Osteoblast (primary cell): ENCODE measurements at regions not wholly inside any gene's neighbourhood (a gene's known extent, or its start where the extent isn't known, plus 50 kb on each side); places are given as distances from the start of the nearest gene placed in this dataset.
A peak's percentile ranks its signal among the peaks of the same experiment; 100 is the strongest.

ENCODE experiments used
- DNase-seq: peaks from one replicate; pipeline ENCODE4 v3.0.0; 2011; ENCODE audit warnings: low spot score, mixed read lengths; ENCODE audit not compliant: insufficient read length; ENCODE audit errors: missing footprints
- H2AFZ ChIP-seq: 2 replicates; pipeline ENCODE4 v1.6.0; 2011; ENCODE audit warnings: mild to moderate bottlenecking, low read length
- H3K27ac ChIP-seq: 2 replicates; pipeline ENCODE4 v1.5.1; 2011; ENCODE audit warnings: mild to moderate bottlenecking, low read depth, low read length, moderate library complexity
- H3K27me3 ChIP-seq: 2 replicates; pipeline ENCODE4 v1.6.0; 2012; ENCODE audit warnings: mild to moderate bottlenecking, control low read depth, inconsistent platforms, low read length, moderate library complexity; ENCODE audit not compliant: insufficient read depth
- H3K36me3 ChIP-seq: 2 replicates; pipeline ENCODE4 v1.5.1; 2011; ENCODE audit warnings: mild to moderate bottlenecking, low read length, control low read depth, moderate library complexity; ENCODE audit not compliant: insufficient read depth
- H3K4me1 ChIP-seq: 2 replicates; pipeline ENCODE4 v1.5.1; 2011; ENCODE audit warnings: mild to moderate bottlenecking, low read length, control low read depth, moderate library complexity; ENCODE audit not compliant: insufficient read depth
- H3K4me2 ChIP-seq: 2 replicates; pipeline ENCODE4 v1.6.0; 2011; ENCODE audit warnings: mild to moderate bottlenecking, low read length; ENCODE audit not compliant: insufficient read depth
- H3K4me3 ChIP-seq: fragments of 200-600 bp; sonication (generic); 3 replicates; pipeline ENCODE4 v1.5.1; 2012; ENCODE audit warnings: mild to moderate bottlenecking, low read length, inconsistent platforms; ENCODE audit not compliant: insufficient read depth
- H3K79me2 ChIP-seq: 2 replicates; pipeline ENCODE4 v1.6.0; 2012; ENCODE audit warnings: mild to moderate bottlenecking, low read length, control low read depth, inconsistent platforms; ENCODE audit not compliant: insufficient read depth
- H3K9me3 ChIP-seq: 2 replicates; pipeline ENCODE4 v1.5.1; 2011; ENCODE audit warnings: low read depth, low read length, control low read depth
- H4K20me1 ChIP-seq: 2 replicates; pipeline ENCODE4 v1.6.0; 2012; ENCODE audit warnings: mild to moderate bottlenecking, low read length, control low read depth; ENCODE audit not compliant: insufficient read depth
- TF ChIP-seq, protein P1 (sequence below): IDR thresholded peaks from 2 replicates; pipeline ENCODE4 v1.5.1; 2011; ENCODE audit warnings: mild to moderate bottlenecking, low read depth, low read length, moderate library complexity; ENCODE audit errors: extremely low read depth

DNA sequence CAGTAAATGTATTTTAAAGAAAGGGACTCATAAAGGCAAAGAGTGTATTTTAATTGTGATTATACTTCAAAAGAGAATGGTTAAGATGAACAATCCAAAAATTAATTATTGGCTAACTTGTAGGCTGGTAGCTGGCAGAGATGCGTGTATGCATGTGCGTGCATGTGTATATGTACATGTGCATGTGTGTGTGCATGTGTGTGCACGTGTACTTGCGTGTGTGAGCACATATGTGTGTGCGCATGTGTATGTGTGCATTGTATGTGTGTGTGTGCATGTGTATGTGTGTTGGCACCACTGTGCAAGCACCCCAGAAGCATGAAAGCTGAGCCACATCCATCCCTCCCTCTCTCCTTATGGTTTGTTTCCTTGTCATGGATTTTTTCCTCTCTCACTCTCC is 83.0 kb upstream of the SLC1A3 start:
- TF ChIP-seq, protein P1, sequence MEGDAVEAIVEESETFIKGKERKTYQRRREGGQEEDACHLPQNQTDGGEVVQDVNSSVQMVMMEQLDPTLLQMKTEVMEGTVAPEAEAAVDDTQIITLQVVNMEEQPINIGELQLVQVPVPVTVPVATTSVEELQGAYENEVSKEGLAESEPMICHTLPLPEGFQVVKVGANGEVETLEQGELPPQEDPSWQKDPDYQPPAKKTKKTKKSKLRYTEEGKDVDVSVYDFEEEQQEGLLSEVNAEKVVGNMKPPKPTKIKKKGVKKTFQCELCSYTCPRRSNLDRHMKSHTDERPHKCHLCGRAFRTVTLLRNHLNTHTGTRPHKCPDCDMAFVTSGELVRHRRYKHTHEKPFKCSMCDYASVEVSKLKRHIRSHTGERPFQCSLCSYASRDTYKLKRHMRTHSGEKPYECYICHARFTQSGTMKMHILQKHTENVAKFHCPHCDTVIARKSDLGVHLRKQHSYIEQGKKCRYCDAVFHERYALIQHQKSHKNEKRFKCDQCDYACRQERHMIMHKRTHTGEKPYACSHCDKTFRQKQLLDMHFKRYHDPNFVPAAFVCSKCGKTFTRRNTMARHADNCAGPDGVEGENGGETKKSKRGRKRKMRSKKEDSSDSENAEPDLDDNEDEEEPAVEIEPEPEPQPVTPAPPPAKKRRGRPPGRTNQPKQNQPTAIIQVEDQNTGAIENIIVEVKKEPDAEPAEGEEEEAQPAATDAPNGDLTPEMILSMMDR: no peak
- Histone ChIP-seq H3K9me3 (no peaks in the 10 kb centered on the region), H3K27ac (no peak overlapping the region), H3K4me1 (no peaks in the 10 kb centered on the region), H3K36me3 (no peaks in the 10 kb centered on the region), H3K4me3 (no peak overlapping the region), H3K79me2 (no peaks in the 10 kb centered on the region), H2AFZ (no peak overlapping the region), H3K4me2 (no peak overlapping the region), H3K27me3 (no peaks in the 10 kb centered on the region), H4K20me1 (no peaks in the 10 kb centered on the region)
- DNase-seq: no peak

DNA sequence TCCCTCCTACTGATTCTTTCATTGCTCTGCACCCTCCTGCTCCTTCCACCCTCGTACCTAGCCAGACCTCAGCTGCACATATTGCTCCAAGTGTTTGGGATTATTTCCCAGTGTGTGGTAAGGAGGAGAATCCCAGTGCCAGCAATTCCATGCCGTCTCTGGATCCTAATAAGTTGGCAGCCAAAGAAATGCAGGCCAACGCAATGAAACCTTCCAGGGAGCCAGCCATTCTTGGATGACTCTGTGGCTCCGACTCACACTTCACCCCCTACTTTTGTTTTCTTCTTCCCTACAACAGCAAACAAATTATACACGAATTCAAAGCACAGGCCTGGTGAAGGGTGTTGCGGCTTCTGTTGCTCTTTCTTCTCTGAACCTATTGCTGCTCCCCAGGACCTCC is 82.5 kb upstream of the SLC1A3 start:
- Histone ChIP-seq H3K27me3 (no peaks in the 10 kb centered on the region), H3K79me2 (no peaks in the 10 kb centered on the region), H3K36me3 (no peaks in the 10 kb centered on the region), H3K4me2 (no peak overlapping the region), H3K4me3 (no peak overlapping the region), H3K27ac (no peak overlapping the region), H2AFZ (no peak overlapping the region), H3K4me1 (no peaks in the 10 kb centered on the region), H4K20me1 (no peaks in the 10 kb centered on the region), H3K9me3 (no peaks in the 10 kb centered on the region)
- no peak for DNase-seq
- TF ChIP-seq, protein P1: no peak

DNA sequence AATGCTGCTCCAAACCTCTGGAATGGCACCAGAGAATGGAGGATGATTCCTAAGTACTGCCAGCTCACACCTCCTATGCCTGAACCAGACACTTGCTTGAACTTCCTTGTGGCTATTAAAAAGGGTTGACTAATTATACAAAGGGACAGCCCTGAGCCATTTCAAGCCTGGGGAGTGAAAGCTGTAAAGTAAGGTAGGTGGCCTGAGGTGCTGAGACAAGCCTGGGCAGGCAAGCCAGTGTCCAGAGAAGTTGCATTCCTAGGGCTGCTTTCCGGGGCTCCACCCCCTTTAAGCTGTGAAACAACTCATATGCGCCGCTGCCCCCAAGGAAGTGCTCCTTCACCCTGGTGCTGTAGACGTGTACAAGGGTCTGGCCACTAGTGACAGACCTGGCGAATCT is 79.9 kb upstream of the SLC1A3 start:
- H3K4me3 ChIP-seq: no peak overlapping the region
- H3K9me3 ChIP-seq: no peaks in the 10 kb centered on the region
- no peaks in the 10 kb centered on the region for H3K79me2 ChIP-seq
- H3K4me1 ChIP-seq: no peaks in the 10 kb centered on the region
- no peak for DNase-seq
- H2AFZ ChIP-seq: no peak overlapping the region
- H3K27me3 ChIP-seq: peaks cover 9% of the 10 kb centered on the region
- H4K20me1 ChIP-seq: no peaks in the 10 kb centered on the region
- H3K27ac ChIP-seq: no peak overlapping the region
- H3K36me3 ChIP-seq: no peaks in the 10 kb centered on the region
- no peak overlapping the region for H3K4me2 ChIP-seq
- TF ChIP-seq, protein P1: no peak

DNA sequence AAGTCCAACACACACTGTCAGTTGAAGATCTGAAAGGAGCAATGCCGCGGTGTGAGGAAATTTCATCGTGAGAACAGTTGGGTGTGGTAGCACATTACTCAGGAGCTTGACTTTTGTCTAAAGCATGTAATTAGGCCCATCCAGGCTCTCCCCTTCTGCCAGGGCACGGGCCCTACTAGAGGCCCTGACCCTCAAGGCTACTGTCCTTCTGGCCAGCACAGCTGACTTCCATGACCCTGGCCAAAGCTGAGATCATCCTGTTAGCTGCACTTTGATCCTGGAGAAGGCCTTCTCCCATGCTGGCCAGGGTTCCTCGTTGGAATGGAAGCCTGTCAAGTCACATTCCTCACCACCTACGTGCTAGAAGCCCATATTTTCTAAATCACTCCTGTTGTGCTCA is 77.8 kb upstream of the SLC1A3 start:
- Histone ChIP-seq H3K36me3 (no peaks in the 10 kb centered on the region), H2AFZ (no peak overlapping the region), H3K4me2 (no peak overlapping the region), H3K4me3 (no peak overlapping the region), H4K20me1 (no peaks in the 10 kb centered on the region), H3K27ac (no peak overlapping the region), H3K4me1 (no peaks in the 10 kb centered on the region), H3K79me2 (no peaks in the 10 kb centered on the region), H3K9me3 (no peaks in the 10 kb centered on the region), H3K27me3 (peaks cover 9% of the 10 kb centered on the region)
- TF ChIP-seq, protein P1: no peak
- DNase-seq: peak; percentile 13
